AG09309 (cell line): ENCODE measurements at regions not wholly inside any gene's neighbourhood (a gene's known extent, or its start where the extent isn't known, plus 50 kb on each side); places are given as distances from the start of the nearest gene placed in this dataset.
A peak's percentile ranks its signal among the peaks of the same experiment; 100 is the strongest.

ENCODE experiments used
- DNase-seq: peaks from one replicate; pipeline ENCODE4 v3.0.0-alpha.2; 2010; ENCODE audit warnings: low read depth
- H3K4me3 ChIP-seq: 2 replicates; pipeline ENCODE4 v1.5.1; 2011; ENCODE audit warnings: mild to moderate bottlenecking, low read depth, low read length, moderate library complexity; ENCODE audit not compliant: control insufficient read depth
- TF ChIP-seq, protein P1 (sequence below): IDR thresholded peaks from 2 replicates; pipeline ENCODE4 v1.5.1; 2011; ENCODE audit warnings: mild to moderate bottlenecking, low read depth, low read length, inconsistent platforms; ENCODE audit not compliant: insufficient read depth, control insufficient read depth; ENCODE audit errors: missing control alignments

DNA sequence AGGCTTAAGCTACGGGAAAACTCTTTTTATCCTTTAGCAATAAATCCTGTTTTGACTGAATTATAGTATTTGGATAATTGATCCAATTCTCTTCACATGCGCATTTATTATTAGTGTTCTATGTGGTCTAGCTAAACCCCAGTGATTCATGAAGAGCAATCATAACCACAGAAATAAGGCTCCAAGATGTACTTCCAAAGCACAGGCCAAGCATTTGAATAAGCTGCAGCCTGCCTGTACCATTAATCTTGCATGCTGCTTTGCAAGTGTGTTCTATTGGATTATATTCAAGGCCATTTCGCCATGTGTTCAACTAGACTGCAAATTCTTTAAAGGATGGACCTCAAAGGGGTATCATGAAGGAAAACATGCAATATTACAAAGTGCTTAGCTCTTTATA lies 385.2 kb upstream of the FAT1 start:
- TF ChIP-seq, protein P1, sequence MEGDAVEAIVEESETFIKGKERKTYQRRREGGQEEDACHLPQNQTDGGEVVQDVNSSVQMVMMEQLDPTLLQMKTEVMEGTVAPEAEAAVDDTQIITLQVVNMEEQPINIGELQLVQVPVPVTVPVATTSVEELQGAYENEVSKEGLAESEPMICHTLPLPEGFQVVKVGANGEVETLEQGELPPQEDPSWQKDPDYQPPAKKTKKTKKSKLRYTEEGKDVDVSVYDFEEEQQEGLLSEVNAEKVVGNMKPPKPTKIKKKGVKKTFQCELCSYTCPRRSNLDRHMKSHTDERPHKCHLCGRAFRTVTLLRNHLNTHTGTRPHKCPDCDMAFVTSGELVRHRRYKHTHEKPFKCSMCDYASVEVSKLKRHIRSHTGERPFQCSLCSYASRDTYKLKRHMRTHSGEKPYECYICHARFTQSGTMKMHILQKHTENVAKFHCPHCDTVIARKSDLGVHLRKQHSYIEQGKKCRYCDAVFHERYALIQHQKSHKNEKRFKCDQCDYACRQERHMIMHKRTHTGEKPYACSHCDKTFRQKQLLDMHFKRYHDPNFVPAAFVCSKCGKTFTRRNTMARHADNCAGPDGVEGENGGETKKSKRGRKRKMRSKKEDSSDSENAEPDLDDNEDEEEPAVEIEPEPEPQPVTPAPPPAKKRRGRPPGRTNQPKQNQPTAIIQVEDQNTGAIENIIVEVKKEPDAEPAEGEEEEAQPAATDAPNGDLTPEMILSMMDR = no peak
- H3K4me3 ChIP-seq = no peak overlapping the region
- DNase-seq = no peak

DNA sequence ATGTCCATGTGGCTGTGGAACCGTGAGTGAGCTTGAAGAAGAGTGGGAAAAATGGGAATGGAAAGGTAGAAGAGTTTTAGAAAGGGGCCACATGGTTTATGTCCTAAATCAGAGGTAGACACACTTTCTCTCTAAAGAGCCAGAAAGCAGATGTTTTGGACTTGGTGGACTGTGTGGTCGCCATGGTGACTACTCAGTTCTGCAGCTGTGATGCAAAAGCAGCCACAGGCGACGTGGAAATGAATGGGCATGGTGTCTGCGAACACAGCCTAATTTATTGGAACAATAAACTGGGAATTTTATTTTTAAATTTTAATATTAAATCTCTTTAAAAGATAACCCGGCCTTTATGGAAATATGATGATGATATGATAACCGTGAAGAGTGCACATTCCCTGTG lies 386.0 kb upstream of the FAT1 start:
- H3K4me3 ChIP-seq = no peak overlapping the region
- no peak for DNase-seq
- TF ChIP-seq, protein P1 = no peak

DNA sequence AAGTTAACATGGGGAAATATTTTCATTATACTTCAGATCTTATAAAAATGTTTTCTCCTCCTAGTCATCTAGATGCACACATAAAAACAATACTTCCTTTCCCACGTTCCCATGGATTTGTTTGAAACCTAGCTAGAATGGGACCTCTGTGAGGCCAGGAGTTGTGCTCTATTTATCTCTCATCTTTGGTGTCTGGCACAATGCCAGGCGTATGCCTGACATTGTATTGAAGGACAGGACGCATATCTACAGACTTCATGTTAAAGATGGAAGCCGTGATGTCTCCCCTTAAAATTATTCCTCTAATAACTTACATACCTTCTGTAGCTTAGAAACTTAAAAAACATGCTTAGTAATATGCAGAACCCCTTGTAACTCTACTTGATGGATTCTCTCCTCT lies 394.5 kb upstream of the FAT1 start:
- TF ChIP-seq, protein P1 = no peak
- no peak overlapping the region for H3K4me3 ChIP-seq
- no peak for DNase-seq

DNA sequence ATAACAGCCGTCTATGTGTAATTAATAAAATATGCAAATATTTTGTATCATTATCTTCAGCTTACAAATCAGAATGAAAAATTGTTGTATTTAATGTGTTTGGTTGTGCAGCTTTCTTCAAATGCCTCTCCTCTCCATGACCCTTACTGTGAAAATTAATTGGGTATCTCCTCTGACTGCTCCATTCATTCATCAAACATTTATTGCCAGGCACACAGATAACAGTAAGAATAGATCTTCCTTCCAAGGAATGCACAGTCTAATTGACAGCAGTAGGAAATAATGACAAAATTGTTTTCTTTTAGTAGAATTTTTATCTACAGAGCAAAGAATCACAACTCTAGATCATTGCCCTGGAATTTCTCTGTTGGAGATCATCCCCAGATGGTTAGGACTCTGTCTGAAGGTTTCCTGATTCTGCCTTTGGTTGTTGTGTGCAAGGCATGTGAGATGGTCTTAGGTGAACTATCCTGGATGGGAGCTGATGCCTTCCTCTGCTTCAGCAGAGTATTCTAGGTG lies 395.0 kb upstream of the FAT1 start:
- no peak overlapping the region for H3K4me3 ChIP-seq
- DNase-seq = peak; percentile 31
- TF ChIP-seq, protein P1 = no peak

DNA sequence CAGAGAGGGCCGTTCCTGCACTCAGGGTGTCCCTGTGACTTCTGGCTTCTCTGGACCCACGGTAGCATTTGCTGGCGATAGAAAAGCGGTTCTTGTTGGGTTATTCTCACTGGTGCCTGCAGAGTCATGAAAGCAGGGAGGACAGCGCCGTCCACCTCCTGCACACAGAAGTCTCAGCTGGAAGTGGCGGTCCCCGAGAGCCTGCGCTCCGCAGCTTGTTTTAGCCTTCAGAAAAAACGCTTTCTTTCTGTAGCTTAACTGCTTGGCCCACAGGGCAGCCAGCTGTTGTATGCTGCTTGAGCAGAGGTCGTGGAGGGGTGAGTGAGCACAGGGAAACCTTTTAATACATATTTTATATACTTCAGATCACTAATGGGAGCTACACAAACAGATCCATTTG lies 400.7 kb upstream of the FAT1 start:
- TF ChIP-seq, protein P1 = no peak
- DNase-seq = no peak
- no peak overlapping the region for H3K4me3 ChIP-seq

DNA sequence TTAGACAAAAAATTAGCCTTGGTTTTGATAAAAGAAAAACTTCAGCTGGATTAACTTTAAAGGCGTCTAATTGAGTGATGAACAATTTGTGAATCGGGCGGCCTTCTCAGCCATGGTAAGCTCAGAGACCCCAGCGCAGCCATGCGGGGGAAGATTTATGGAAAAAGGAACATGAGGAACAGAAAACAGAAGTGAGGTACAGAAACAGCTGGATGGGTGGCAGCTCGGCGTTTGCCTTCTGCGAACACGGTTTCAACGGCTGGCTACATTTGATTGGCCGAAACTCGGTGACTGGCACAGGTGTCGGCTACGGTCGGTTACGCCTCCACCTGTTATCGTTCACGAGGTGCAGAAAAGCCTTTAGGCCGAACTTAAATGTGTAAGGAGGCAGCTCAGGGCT lies 401.4 kb upstream of the FAT1 start:
- TF ChIP-seq, protein P1 = no peak
- no peak overlapping the region for H3K4me3 ChIP-seq
- no peak for DNase-seq

DNA sequence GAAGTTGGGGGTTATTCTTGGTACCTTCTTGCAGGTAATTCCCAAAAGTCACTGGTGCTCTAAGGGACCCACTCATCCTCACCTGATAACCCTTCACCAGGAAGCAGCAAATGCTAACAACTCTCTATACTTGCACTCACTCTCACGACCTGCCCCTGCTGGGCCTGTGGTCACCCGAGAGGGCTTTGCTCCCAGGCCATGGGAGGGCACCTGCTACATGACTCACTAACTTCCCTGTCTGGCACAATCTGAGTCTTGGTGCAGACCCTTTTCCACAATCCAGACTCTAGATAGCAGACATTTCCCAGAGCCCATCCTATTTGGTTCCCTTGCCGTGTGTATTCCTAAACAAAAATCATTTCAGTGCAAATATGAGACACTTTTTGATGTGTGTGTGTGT lies 403.8 kb upstream of the FAT1 start:
- no peak for DNase-seq
- H3K4me3 ChIP-seq = no peak overlapping the region
- TF ChIP-seq, protein P1 = no peak
